GM12875 (cell line): ENCODE measurements at regions not wholly inside any gene's neighbourhood (a gene's known extent, or its start where the extent isn't known, plus 50 kb on each side); places are given as distances from the start of the nearest gene placed in this dataset.

Source experiments
- H3K4me3 ChIP-seq: one replicate; pipeline ENCODE4 v1.5.1; 2011; ENCODE audit warnings: low read depth, low read length, control low read depth
- CTCF ChIP-seq: IDR thresholded peaks from 2 replicates; pipeline ENCODE4 v1.5.1; 2011; ENCODE audit warnings: low read depth, mild to moderate bottlenecking, control low read depth, inconsistent platforms, low read length, moderate library complexity, borderline replicate concordance; ENCODE audit not compliant: insufficient read depth

GRCh38 chr14:76955575-76956315, 72.8 kb downstream of the IRF2BPL start:
- peak overlapping the region; percentile 50 for H3K4me3 ChIP-seq
- no peak for TF ChIP-seq CTCF

DNA sequence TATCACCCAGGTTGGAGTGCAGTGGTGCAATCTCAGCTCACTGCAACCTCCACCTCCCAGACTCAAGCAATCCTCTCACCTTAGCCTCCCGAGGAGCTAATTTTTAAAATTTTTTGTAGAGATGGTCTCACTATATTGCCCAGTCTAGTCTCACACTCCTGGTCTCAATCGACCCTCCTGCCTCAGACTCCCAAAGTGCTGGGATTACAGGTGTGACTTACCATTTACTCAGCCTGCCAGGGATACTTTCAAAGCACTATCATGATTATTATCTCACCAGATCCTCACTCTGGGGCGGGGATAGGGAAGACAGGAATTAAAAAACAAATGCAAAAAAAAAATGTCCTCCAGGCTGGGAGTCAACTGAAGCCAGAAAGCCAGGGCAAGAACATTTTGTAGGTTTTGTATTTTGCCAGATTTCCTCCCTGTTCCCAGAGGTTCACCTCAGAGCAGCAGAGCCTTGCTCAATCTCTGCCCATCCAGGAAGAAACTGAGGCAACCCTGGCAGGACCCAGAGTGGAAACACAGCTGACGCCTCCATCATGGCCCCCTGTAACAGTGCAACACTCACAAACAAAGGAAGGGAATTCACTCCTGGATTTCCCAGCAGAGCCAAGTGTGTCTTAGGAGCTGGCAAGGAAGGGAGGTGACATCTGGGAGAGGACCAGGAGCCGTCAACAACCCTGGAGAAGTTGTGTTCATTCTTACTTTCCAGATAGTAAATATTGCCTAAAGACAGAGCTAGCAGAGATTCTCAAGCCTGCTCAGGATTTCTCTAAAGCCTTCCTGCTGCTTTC, 73.9 kb downstream of the IRF2BPL start:
- H3K4me3 ChIP-seq = no peak overlapping the region
- no peak for TF ChIP-seq CTCF

- H3K4me3 ChIP-seq = no peak overlapping the region
- no peak for TF ChIP-seq CTCF
Measured at GRCh38 chr14:76953311-76953945, 75.1 kb downstream of the IRF2BPL start.

GRCh38 chr14:76951166-76951565, 77.3 kb downstream of the IRF2BPL start:
- TF ChIP-seq CTCF = no peak
- H3K4me3 ChIP-seq = no peak overlapping the region

GRCh38 chr14:76950055-76951020, 78.2 kb downstream of the IRF2BPL start:
- H3K4me3 ChIP-seq = no peak overlapping the region
- no peak for TF ChIP-seq CTCF

GRCh38 chr14:76948976-76949375, 79.5 kb downstream of the IRF2BPL start:
- TF ChIP-seq CTCF = no peak

More at GRCh38 chr14:76948976-76949375, 79.5 kb downstream of the IRF2BPL start:
- H3K4me3 ChIP-seq = no peak overlapping the region
